ENCODE measurements at regions not wholly inside any gene's neighbourhood (a gene's known extent, or its start where the extent isn't known, plus 50 kb on each side); places are given as distances from the start of the nearest gene placed in this dataset.

GRCh38 chr3:189049458-189050236, 122.1 kb upstream of the TPRG1 start:
- DNase-seq: no peak

- DNase-seq: no peak
Measured at GRCh38 chr3:189053322-189053721, 118.4 kb upstream of the TPRG1 start.

DNA sequence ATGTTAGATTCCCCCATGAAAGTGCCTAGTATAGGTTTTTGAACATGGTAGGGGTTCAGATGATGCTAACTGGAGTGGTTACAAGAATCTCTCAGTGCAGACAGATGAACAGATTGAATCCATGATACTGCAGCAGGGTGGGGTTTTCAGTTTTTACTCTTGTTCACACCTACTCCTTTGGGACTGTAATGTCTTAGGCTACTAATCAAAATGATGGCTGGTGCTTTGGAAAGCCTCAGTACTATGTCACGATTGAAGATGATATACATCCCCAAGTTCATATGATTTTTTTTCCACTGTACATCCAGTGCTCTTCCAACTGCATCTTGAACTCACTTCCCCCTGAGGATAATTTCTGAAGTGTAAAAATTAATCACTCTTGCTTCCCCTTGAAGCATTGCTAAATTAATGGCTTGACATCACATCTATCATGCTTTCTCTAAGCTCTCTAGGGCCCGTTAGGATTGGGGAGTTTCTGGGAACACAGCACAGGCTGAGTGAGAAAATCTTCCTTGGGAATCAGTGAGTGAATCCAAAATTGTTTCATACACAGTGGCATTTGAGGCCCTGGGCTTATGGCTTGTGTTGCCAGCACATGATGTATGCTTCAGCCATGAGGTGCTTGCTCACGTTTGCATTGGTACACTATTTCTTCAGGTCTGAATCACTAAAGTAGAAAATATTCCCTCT, 115.0 kb upstream of the TPRG1 start:
- DNase-seq: no peak

GRCh38 chr3:189057369-189057768, 114.4 kb upstream of the TPRG1 start:
- DNase-seq: peak; percentile 10

- no peak for DNase-seq
Measured at GRCh38 chr3:189058071-189058470, 113.7 kb upstream of the TPRG1 start.

DNA sequence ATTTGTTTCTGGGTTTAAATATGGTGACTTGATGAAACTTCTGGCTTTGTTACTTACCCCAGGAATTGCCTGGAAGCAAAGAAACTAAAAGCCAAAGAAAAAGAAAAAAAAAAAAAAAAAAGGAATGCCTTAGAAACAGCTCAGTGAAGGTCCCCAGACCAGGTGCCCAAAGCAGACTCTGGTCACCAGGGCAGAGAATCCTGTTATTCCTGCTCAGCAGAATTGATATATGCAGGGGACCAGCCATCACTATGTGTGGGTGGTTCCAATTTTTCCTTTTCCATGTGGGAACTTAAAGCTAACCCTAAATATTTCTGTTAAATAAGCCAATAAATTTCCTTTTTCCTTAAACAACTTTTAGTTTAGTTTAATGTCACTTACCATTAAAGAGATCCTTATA, 100.8 kb upstream of the TPRG1 start:
- DNase-seq: no peak

GRCh38 chr3:189071446-189071845, 100.3 kb upstream of the TPRG1 start:
- no peak for DNase-seq

GRCh38 chr3:189076449-189076848, 95.3 kb upstream of the TPRG1 start:
- DNase-seq: no peak

DNA sequence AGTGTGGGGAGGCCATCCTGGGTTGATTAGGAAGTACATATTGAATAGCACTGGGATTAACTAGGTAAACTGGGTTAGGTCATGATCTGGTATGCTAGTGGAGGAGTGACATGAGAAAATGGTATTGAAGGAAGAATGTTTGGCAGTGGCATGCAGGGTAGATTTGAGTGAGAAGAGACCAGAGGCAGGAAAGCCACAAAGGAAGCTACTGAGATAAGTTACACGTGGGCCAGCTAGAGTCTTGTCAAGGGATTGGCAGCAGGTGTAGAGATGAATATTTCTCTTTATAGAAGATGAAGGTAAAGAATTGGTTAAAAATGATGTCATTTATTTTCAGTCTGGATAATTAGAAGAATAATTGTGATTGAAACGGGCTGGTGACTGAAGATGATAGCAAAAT, 91.0 kb upstream of the TPRG1 start:
- no peak for DNase-seq

- DNase-seq: no peak
Measured at GRCh38 chr3:189082666-189083427, 88.9 kb upstream of the TPRG1 start.

- no peak for DNase-seq
Measured at GRCh38 chr3:189084620-189085019, 87.2 kb upstream of the TPRG1 start.

DNA sequence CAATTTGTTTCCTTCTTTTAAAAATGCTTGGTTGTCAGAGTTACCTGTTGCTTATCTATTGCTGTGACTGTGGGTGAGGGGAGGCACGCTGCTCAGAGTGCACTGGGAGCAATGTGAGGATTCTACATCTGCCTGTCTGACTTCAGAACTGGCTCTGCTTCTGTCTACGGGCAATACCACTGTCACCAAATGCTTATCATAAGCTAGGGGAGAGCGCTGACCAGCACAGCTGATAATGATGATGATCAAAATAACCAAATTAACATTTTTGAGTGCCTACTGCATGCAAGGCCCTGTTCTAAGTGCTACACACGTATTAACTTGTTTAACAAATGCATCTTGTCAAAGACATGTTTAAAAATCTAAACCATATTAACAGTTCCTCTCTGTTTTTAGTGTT, 79.2 kb upstream of the TPRG1 start:
- DNase-seq: no peak

- no peak for DNase-seq
Measured at GRCh38 chr3:189094539-189094938, 77.2 kb upstream of the TPRG1 start.

- DNase-seq: no peak
Measured at GRCh38 chr3:189096092-189096491, 75.7 kb upstream of the TPRG1 start.

DNA sequence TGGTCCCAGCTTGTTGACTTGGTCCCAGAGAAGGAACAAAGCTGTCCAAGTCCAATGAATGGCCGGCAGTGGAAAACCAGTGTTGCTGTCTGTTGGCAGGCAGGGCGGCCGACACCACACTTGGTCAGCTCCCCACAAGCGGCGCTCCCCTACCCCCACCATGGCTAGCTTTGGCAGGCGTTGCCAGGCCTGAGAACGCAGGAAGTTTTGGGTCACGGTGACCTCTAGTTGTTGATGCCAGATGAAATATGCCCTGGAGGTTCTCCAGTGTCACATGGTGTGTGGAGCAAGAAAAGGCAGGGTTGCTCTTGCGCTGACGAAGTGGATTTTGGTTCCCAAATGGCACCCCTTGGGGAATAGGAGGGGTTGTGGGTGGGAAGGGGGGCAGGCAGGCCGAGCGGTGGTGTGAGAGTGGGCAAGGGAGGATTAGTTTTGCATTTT, 72.7 kb upstream of the TPRG1 start:
- DNase-seq: no peak

DNA sequence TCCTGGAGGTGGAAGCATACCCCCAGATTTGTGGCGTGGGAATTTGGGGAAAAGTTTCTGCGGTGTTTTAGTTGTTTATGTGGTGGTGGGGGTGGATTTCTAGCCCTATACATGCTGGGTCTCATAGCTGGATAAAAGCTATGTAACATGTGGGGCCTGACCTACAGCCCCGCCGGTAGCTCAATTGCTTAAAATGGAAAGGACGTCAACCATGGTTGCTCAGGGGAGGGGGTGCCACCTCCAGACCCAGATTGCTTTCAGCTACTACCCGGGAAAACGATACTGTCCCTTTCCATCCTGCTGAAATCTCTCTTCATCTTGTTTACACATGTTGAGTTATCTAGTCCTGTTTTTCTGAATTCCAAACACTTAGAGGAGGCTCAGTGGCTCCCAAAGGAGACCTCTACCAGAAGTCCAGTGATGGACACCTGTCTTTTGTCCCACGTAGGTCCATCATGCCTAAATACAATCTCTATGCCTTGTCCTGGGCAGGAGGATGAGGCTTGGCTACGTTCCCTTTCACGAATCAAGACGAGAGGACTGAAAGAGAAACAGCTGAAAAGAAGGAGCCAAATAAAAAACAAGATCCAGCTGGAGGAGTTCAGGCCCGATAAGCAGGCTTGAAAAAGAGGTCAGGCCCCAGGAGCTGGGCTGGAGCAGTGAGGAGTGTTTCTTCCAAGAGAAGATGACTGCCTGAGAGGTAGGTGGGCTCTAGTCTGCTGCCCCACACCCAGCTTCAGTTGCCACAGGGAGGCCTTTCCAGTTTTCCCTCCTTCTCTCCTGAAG, 72.1 kb upstream of the TPRG1 start:
- no peak for DNase-seq

DNA sequence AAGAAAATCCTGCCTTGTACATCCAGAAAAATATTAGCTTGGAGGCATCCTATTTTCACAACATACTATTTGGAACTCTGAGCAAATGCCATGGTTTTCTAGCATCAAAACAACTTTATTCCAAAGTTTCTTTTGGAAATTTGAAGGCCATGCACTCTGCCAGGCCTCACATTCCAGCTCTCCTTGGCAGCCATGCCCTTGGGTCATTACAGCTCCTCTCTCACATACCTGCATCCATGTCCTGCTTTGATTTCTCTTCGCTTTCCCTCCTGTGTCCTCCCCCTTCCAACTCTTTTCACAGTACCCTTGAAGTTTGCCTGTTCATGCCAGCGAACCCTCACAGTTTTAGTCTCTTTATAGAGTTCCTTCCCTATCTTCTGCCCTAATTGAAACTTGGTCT, 70.9 kb upstream of the TPRG1 start:
- no peak for DNase-seq

GRCh38 chr3:189101594-189101993, 70.2 kb upstream of the TPRG1 start:
- no peak for DNase-seq

DNA sequence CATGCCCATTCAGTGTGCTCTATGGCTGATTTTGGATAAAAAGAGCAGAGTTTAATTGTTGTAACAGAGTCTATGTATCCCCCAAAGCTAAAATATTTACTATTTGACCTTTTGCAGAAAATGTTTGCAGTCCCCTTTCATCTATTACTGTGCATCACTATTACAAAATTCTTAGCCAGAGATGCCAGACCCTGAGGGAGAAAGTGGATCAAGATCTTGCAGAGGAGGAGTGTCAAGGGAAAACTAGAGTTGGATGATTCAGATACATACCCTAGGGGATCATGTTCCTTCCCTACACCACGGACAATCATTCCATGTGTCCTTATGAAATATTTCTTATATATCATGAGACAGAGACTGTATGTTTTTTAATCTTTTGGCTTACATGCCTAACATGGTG, 68.6 kb upstream of the TPRG1 start:
- peak; percentile 32 for DNase-seq

GRCh38 chr3:189108067-189108466, 63.7 kb upstream of the TPRG1 start:
- peak; percentile 59 for DNase-seq

DNA sequence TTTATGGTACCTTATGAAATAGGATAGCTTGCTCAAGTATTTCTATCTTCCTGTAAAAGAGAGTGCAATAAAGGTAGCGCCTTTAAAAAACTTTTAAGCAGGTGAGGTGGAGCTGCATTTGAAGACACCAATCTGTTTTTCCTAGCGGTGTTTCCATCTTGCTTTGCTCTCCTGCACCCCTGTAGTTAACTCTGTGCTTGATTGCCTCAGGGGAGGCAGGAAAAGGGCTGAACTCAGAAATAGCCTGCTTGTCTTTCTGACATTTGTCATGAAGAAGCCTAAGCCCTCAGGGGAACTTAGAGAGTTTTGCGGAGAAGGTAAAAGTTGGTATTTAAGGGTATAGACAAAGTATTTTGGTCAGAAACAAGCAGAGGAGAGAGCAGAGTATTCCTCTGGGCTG, 63.0 kb upstream of the TPRG1 start:
- DNase-seq: no peak

GRCh38 chr3:189109145-189109544, 62.6 kb upstream of the TPRG1 start:
- no peak for DNase-seq

DNA sequence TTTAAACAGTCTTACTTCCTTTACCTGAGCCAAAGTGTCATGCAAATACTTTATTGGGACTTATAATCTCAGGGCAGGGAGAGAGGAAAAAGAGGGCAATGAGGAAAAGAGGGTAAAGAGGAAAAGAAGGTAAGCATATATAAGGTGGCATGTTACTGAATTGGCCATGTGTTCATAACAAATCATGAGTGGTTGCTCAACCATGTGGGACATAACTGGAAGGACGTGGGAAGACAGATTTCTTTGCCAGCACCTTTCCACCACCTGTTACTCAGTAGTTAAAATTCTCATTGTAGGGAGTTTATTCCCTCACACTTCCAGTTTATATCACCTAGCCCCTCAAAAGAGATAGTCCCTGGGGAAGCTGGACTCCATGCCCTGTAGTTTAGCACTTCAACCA, 54.7 kb upstream of the TPRG1 start:
- DNase-seq: no peak

Measured in fibroblast of skin of scalp (primary cell).